GM12865 (cell line): ENCODE measurements at regions not wholly inside any gene's neighbourhood (a gene's known extent, or its start where the extent isn't known, plus 50 kb on each side); places are given as distances from the start of the nearest gene placed in this dataset.
A peak's percentile ranks its signal among the peaks of the same experiment; 100 is the strongest.

Source experiments
- DNase-seq: peaks from one replicate; pipeline ENCODE4 v3.0.0; 2010; ENCODE audit warnings: low read depth
- H3K4me3 ChIP-seq: 2 replicates; pipeline ENCODE4 v1.5.1; 2011; ENCODE audit warnings: mild to moderate bottlenecking, low read depth, low read length, control low read depth
- CTCF ChIP-seq: IDR thresholded peaks from 2 replicates; pipeline ENCODE4 v1.5.1; 2011; ENCODE audit warnings: low read length, control low read depth, low read depth, inconsistent platforms; ENCODE audit not compliant: insufficient read depth; ENCODE audit errors: missing control alignments

GRCh38 chr6:106918115-106918514 lies 56.4 kb downstream of the CD24 start:
- no peak overlapping the region for H3K4me3 ChIP-seq
- no peak for DNase-seq
- no peak for TF ChIP-seq CTCF

- TF ChIP-seq CTCF: no peak
- no peak for DNase-seq
- no peak overlapping the region for H3K4me3 ChIP-seq
These were observed 57.6 kb downstream of the CD24 start for GRCh38 chr6:106916891-106917290.

GRCh38 chr6:106913676-106914280 lies 60.8 kb downstream of the CD24 start:
- TF ChIP-seq CTCF: no peak
- H3K4me3 ChIP-seq: no peak overlapping the region
- DNase-seq: peak; percentile 79

- no peak for TF ChIP-seq CTCF
- H3K4me3 ChIP-seq: no peak overlapping the region
- no peak for DNase-seq
These were observed 61.4 kb downstream of the CD24 start for GRCh38 chr6:106913111-106913510.

- no peak overlapping the region for H3K4me3 ChIP-seq
- TF ChIP-seq CTCF: no peak
- no peak for DNase-seq
These were observed 62.4 kb downstream of the CD24 start for GRCh38 chr6:106912091-106912490.

GRCh38 chr6:106910999-106911949 lies 63.3 kb downstream of the CD24 start:
- H3K4me3 ChIP-seq: no peak overlapping the region
- no peak for DNase-seq
- no peak for TF ChIP-seq CTCF

- no peak for DNase-seq
- H3K4me3 ChIP-seq: no peak overlapping the region
These were observed 66.1 kb downstream of the CD24 start for GRCh38 chr6:106908386-106908840.

More at GRCh38 chr6:106908386-106908840, 66.1 kb downstream of the CD24 start:
- TF ChIP-seq CTCF: no peak
